Activated CD4-positive, alpha-beta memory T cell treated with anti-CD3 and anti-CD28 coated beads for 36 hours (primary cell): ENCODE measurements at regions not wholly inside any gene's neighbourhood (a gene's known extent, or its start where the extent isn't known, plus 50 kb on each side); places are given as distances from the start of the nearest gene placed in this dataset.

Experiments used
- CTCF ChIA-PET: fragments of 350-600 bp; sonication (Branson Sonifier 250); formaldehyde crosslinking; loops from one replicate; lab custom pipeline; 2021; ENCODE audit warnings: antibody characterized with exemption, inconsistent platforms; lab: Charles Lee
- POLR2A ChIA-PET: fragments of 350-600 bp; sonication (Branson Sonifier 250); formaldehyde crosslinking; loops from one replicate; lab custom pipeline; 2021; ENCODE audit warnings: antibody characterized with exemption; lab: Charles Lee
- DNase-seq: peaks from one replicate; pipeline ENCODE4 v3.0.0-alpha.2; 2020
- H3K27ac Mint-ChIP-seq: one replicate; pipeline ENCODE4 v1.8.0; 2021; ENCODE audit warnings: mixed read lengths
- H3K27me3 Mint-ChIP-seq: one replicate; pipeline ENCODE4 v1.8.0; 2021; ENCODE audit warnings: mixed read lengths
- H3K36me3 Mint-ChIP-seq: one replicate; pipeline ENCODE4 v1.8.0; 2021; ENCODE audit warnings: mixed read lengths
- H3K4me1 Mint-ChIP-seq: one replicate; pipeline ENCODE4 v1.8.0; 2021; ENCODE audit warnings: low read depth, mixed read lengths
- H3K4me3 Mint-ChIP-seq: one replicate; pipeline ENCODE4 v1.8.0; 2021; ENCODE audit warnings: mild to moderate bottlenecking, mixed read lengths
- H3K9me3 Mint-ChIP-seq: one replicate; pipeline ENCODE4 v1.8.0; 2021; ENCODE audit warnings: mixed read lengths
- intact Hi-C: fragments of 100-400 bp; cut with micrococcal nuclease; formaldehyde crosslinking; loops from one replicate; pipeline ENCODE4 v1.15.1; 2023

- POLR2A ChIA-PET, result no interaction called here
- Mint-ChIP-seq H3K4me1 (no peaks in the 10 kb centered on the region), H3K27ac (no peak overlapping the region), H3K4me3 (no peak overlapping the region), H3K9me3 (peaks cover 2% of the 10 kb centered on the region), H3K27me3 (no peaks in the 10 kb centered on the region), H3K36me3 (no peaks in the 10 kb centered on the region)
- intact Hi-C loops, result no loop called here
- DNase-seq, result no peak
- CTCF ChIA-PET, result no interaction called here
Observed at GRCh38 chr18:60157810-60158209, 214.8 kb downstream of the MC4R start.

GRCh38 chr18:60153376-60153775 is 219.2 kb downstream of the MC4R start:
- Mint-ChIP-seq H3K4me3 (no peak overlapping the region), H3K36me3 (no peaks in the 10 kb centered on the region), H3K27ac (no peak overlapping the region), H3K4me1 (no peaks in the 10 kb centered on the region), H3K27me3 (peaks cover 2% of the 10 kb centered on the region), H3K9me3 (peaks cover 2% of the 10 kb centered on the region)
- ChIA-PET CTCF (no interaction called here), POLR2A (no interaction called here)
- DNase-seq, result no peak
- intact Hi-C loops, result no loop called here

GRCh38 chr18:60149316-60149715 is 223.3 kb downstream of the MC4R start:
- ChIA-PET POLR2A (no interaction called here), CTCF (no interaction called here)
- H3K36me3 Mint-ChIP-seq, result no peaks in the 10 kb centered on the region
- peaks cover 2% of the 10 kb centered on the region for H3K27me3 Mint-ChIP-seq
- H3K27ac Mint-ChIP-seq, result no peak overlapping the region
- no peak overlapping the region for H3K4me3 Mint-ChIP-seq
- H3K4me1 Mint-ChIP-seq, result no peaks in the 10 kb centered on the region
- no peak for DNase-seq
- H3K9me3 Mint-ChIP-seq, result no peaks in the 10 kb centered on the region
- intact Hi-C loops, result no loop called here

- no peaks in the 10 kb centered on the region for H3K4me1 Mint-ChIP-seq
- no peak for DNase-seq
- no peaks in the 10 kb centered on the region for H3K9me3 Mint-ChIP-seq
- H3K27ac Mint-ChIP-seq, result no peak overlapping the region
- POLR2A ChIA-PET, result no interaction called here
- H3K36me3 Mint-ChIP-seq, result no peaks in the 10 kb centered on the region
- CTCF ChIA-PET, result no interaction called here
- peaks cover 2% of the 10 kb centered on the region for H3K27me3 Mint-ChIP-seq
- no peak overlapping the region for H3K4me3 Mint-ChIP-seq
- intact Hi-C loops, result no loop called here
Observed at GRCh38 chr18:60147323-60147722, 225.3 kb downstream of the MC4R start.

- no peaks in the 10 kb centered on the region for H3K36me3 Mint-ChIP-seq
- no peaks in the 10 kb centered on the region for H3K9me3 Mint-ChIP-seq
- ChIA-PET POLR2A (no interaction called here), CTCF (no interaction called here)
- H3K27ac Mint-ChIP-seq, result no peak overlapping the region
- intact Hi-C loops, result no loop called here
- no peak for DNase-seq
- no peaks in the 10 kb centered on the region for H3K4me1 Mint-ChIP-seq
- H3K4me3 Mint-ChIP-seq, result no peak overlapping the region
- H3K27me3 Mint-ChIP-seq, result peaks cover 2% of the 10 kb centered on the region
Observed at GRCh38 chr18:60146220-60146960, 226.2 kb downstream of the MC4R start.

- H3K9me3 Mint-ChIP-seq, result no peaks in the 10 kb centered on the region
- ChIA-PET POLR2A (no interaction called here), CTCF (no interaction called here)
- no peaks in the 10 kb centered on the region for H3K4me1 Mint-ChIP-seq
- intact Hi-C loops, result no loop called here
- H3K36me3 Mint-ChIP-seq, result no peaks in the 10 kb centered on the region
- DNase-seq, result no peak
- no peak overlapping the region for H3K27ac Mint-ChIP-seq
- peaks cover 2% of the 10 kb centered on the region for H3K27me3 Mint-ChIP-seq
- no peak overlapping the region for H3K4me3 Mint-ChIP-seq
Observed at GRCh38 chr18:60145776-60146175, 226.8 kb downstream of the MC4R start.

GRCh38 chr18:60134806-60135205 is 235.0 kb downstream of the PMAIP1 start:
- no peak for DNase-seq
- ChIA-PET CTCF (no interaction called here), POLR2A (no interaction called here)
- Mint-ChIP-seq H3K4me3 (no peak overlapping the region), H3K27me3 (no peaks in the 10 kb centered on the region), H3K9me3 (no peaks in the 10 kb centered on the region), H3K4me1 (no peaks in the 10 kb centered on the region), H3K27ac (no peak overlapping the region), H3K36me3 (no peaks in the 10 kb centered on the region)
- intact Hi-C loops, result no loop called here

GRCh38 chr18:60130284-60130683 is 230.5 kb downstream of the PMAIP1 start:
- POLR2A ChIA-PET, result no interaction called here

GRCh38 chr18:60123031-60123430 is 223.2 kb downstream of the PMAIP1 start:
- CTCF ChIA-PET, result no interaction called here
- Mint-ChIP-seq H3K36me3 (no peaks in the 10 kb centered on the region), H3K4me1 (no peaks in the 10 kb centered on the region), H3K9me3 (no peaks in the 10 kb centered on the region), H3K27me3 (no peaks in the 10 kb centered on the region), H3K4me3 (no peak overlapping the region), H3K27ac (no peak overlapping the region)
- DNase-seq, result no peak
- POLR2A ChIA-PET, result no interaction called here
- intact Hi-C loops, result no loop called here

More at GRCh38 chr18:60130284-60130683, 230.5 kb downstream of the PMAIP1 start:
- no peaks in the 10 kb centered on the region for H3K4me1 Mint-ChIP-seq
- intact Hi-C loops, result no loop called here
- H3K27me3 Mint-ChIP-seq, result no peaks in the 10 kb centered on the region
- no peak for DNase-seq
- no peak overlapping the region for H3K4me3 Mint-ChIP-seq
- CTCF ChIA-PET, result no interaction called here
- H3K27ac Mint-ChIP-seq, result no peak overlapping the region
- H3K9me3 Mint-ChIP-seq, result no peaks in the 10 kb centered on the region
- no peaks in the 10 kb centered on the region for H3K36me3 Mint-ChIP-seq

- POLR2A ChIA-PET, result no interaction called here
Observed at GRCh38 chr18:60122339-60122738, 222.5 kb downstream of the PMAIP1 start.

GRCh38 chr18:60120231-60120750 is 220.5 kb downstream of the PMAIP1 start:
- no peak overlapping the region for H3K4me3 Mint-ChIP-seq
- intact Hi-C loops, result no loop called here
- no peaks in the 10 kb centered on the region for H3K27me3 Mint-ChIP-seq
- ChIA-PET POLR2A (no interaction called here), CTCF (no interaction called here)
- no peaks in the 10 kb centered on the region for H3K9me3 Mint-ChIP-seq
- no peak for DNase-seq
- no peaks in the 10 kb centered on the region for H3K36me3 Mint-ChIP-seq
- no peak overlapping the region for H3K27ac Mint-ChIP-seq
- H3K4me1 Mint-ChIP-seq, result no peaks in the 10 kb centered on the region

More at GRCh38 chr18:60122339-60122738, 222.5 kb downstream of the PMAIP1 start:
- Mint-ChIP-seq H3K27me3 (no peaks in the 10 kb centered on the region), H3K4me1 (no peaks in the 10 kb centered on the region), H3K9me3 (no peaks in the 10 kb centered on the region), H3K27ac (no peak overlapping the region), H3K4me3 (no peak overlapping the region), H3K36me3 (no peaks in the 10 kb centered on the region)
- intact Hi-C loops, result no loop called here
- no peak for DNase-seq
- CTCF ChIA-PET, result no interaction called here

- DNase-seq, result no peak
- intact Hi-C loops, result no loop called here
- no peak overlapping the region for H3K4me3 Mint-ChIP-seq
- H3K9me3 Mint-ChIP-seq, result no peaks in the 10 kb centered on the region
- ChIA-PET POLR2A (no interaction called here), CTCF (no interaction called here)
- no peaks in the 10 kb centered on the region for H3K36me3 Mint-ChIP-seq
- H3K4me1 Mint-ChIP-seq, result no peaks in the 10 kb centered on the region
- H3K27me3 Mint-ChIP-seq, result no peaks in the 10 kb centered on the region
- H3K27ac Mint-ChIP-seq, result no peak overlapping the region
Observed at GRCh38 chr18:60117321-60117720, 217.5 kb downstream of the PMAIP1 start.

- H3K9me3 Mint-ChIP-seq, result no peaks in the 10 kb centered on the region
- intact Hi-C loops, result no loop called here
- no peak overlapping the region for H3K27ac Mint-ChIP-seq
- ChIA-PET CTCF (no interaction called here), POLR2A (no interaction called here)
- no peak overlapping the region for H3K4me3 Mint-ChIP-seq
- no peaks in the 10 kb centered on the region for H3K4me1 Mint-ChIP-seq
- no peak for DNase-seq
- no peaks in the 10 kb centered on the region for H3K27me3 Mint-ChIP-seq
- no peaks in the 10 kb centered on the region for H3K36me3 Mint-ChIP-seq
Observed at GRCh38 chr18:60113396-60113795, 213.6 kb downstream of the PMAIP1 start.
